KMS-11 (cell line): ENCODE measurements at regions not wholly inside any gene's neighbourhood (a gene's known extent, or its start where the extent isn't known, plus 50 kb on each side); places are given as distances from the start of the nearest gene placed in this dataset.

Source experiments
- H2AFZ ChIP-seq: fragments of 200-600 bp; sonication (generic); 2 replicates; pipeline ENCODE4 v1.6.1; 2016; ENCODE audit warnings: antibody characterized with exemption, mixed run types, low read depth
- H3K27ac ChIP-seq: fragments of 200-600 bp; sonication (generic); 2 replicates; pipeline ENCODE4 v1.6.1; 2016; ENCODE audit warnings: mild to moderate bottlenecking, mixed run types
- H3K27me3 ChIP-seq: fragments of 200-600 bp; sonication (generic); 2 replicates; pipeline ENCODE4 v1.6.1; 2017; ENCODE audit warnings: mild to moderate bottlenecking, low read depth, mixed run types, moderate library complexity; ENCODE audit not compliant: insufficient read depth
- H3K36me3 ChIP-seq: fragments of 200-600 bp; sonication (generic); 2 replicates; pipeline ENCODE4 v1.6.1; 2017; ENCODE audit warnings: mild to moderate bottlenecking, mixed run types; ENCODE audit not compliant: insufficient read depth
- H3K4me1 ChIP-seq: fragments of 200-600 bp; sonication (generic); 2 replicates; pipeline ENCODE4 v1.6.1; 2016; ENCODE audit warnings: mild to moderate bottlenecking, low read depth, mixed run types; ENCODE audit not compliant: poor library complexity, severe bottlenecking
- H3K4me2 ChIP-seq: fragments of 200-600 bp; sonication (generic); 2 replicates; pipeline ENCODE4 v1.7.0; 2016; ENCODE audit warnings: mild to moderate bottlenecking, mixed run types
- H3K4me3 ChIP-seq: fragments of 200-600 bp; sonication (generic); IDR thresholded peaks from 2 replicates; pipeline ENCODE4 v1.6.1; 2017; ENCODE audit warnings: low read depth, low read length, mixed read lengths; ENCODE audit not compliant: insufficient read depth
- H3K79me2 ChIP-seq: fragments of 200-600 bp; sonication (generic); 2 replicates; pipeline ENCODE4 v1.6.1; 2016; ENCODE audit warnings: low read depth, mixed run types; ENCODE audit not compliant: insufficient read depth
- H3K9ac ChIP-seq: fragments of 200-600 bp; sonication (generic); 2 replicates; pipeline ENCODE4 v1.6.1; 2016; ENCODE audit warnings: mild to moderate bottlenecking, mixed run types
- H4K20me1 ChIP-seq: fragments of 200-600 bp; sonication (generic); 2 replicates; pipeline ENCODE4 v1.6.1; 2016; ENCODE audit warnings: mild to moderate bottlenecking, mixed run types; ENCODE audit not compliant: insufficient read depth
- TF ChIP-seq, protein P1 (sequence below): fragments of 200-600 bp; sonication (generic); conservative IDR thresholded peaks from 2 replicates; pipeline ENCODE4 v1.6.1; 2017; ENCODE audit warnings: low read depth, mild to moderate bottlenecking, antibody characterized with exemption, low read length, moderate library complexity, mixed read lengths

- Histone ChIP-seq H3K36me3 (no peaks in the 10 kb centered on the region), H3K79me2 (no peaks in the 10 kb centered on the region), H3K4me3 (no peak overlapping the region), H4K20me1 (no peaks in the 10 kb centered on the region), H3K9ac (no peak overlapping the region), H2AFZ (no peak overlapping the region), H3K27ac (no peak overlapping the region), H3K4me2 (no peak overlapping the region), H3K27me3 (no peaks in the 10 kb centered on the region), H3K4me1 (no peaks in the 10 kb centered on the region)
- TF ChIP-seq, protein P1, sequence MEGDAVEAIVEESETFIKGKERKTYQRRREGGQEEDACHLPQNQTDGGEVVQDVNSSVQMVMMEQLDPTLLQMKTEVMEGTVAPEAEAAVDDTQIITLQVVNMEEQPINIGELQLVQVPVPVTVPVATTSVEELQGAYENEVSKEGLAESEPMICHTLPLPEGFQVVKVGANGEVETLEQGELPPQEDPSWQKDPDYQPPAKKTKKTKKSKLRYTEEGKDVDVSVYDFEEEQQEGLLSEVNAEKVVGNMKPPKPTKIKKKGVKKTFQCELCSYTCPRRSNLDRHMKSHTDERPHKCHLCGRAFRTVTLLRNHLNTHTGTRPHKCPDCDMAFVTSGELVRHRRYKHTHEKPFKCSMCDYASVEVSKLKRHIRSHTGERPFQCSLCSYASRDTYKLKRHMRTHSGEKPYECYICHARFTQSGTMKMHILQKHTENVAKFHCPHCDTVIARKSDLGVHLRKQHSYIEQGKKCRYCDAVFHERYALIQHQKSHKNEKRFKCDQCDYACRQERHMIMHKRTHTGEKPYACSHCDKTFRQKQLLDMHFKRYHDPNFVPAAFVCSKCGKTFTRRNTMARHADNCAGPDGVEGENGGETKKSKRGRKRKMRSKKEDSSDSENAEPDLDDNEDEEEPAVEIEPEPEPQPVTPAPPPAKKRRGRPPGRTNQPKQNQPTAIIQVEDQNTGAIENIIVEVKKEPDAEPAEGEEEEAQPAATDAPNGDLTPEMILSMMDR = no peak
Observed at GRCh38 chr16:47886139-47886538, 269.7 kb downstream of the ABCC12 start.

DNA sequence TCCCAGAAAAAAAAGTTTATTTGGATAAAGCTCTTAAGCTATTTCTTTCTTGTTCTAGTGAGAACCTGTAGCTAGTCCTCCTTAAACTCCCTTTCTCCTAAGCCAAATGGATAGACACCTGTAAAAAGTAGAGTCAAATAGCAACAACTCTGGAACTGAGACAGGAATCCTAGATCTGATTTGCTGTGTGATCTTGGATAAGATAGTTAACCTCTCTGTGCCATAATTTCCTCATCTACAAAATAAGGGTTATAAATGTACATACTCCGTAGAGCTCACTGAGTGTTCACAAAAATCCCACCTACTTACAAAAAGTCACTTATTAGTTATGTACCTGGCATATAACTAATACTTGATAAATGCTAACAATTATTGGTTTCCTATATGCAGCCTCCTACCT, 270.3 kb downstream of the ABCC12 start:
- H3K9ac ChIP-seq = no peak overlapping the region

GRCh38 chr16:47884116-47884725, 271.6 kb downstream of the ABCC12 start:
- H3K79me2 ChIP-seq = no peaks in the 10 kb centered on the region
- H4K20me1 ChIP-seq = no peaks in the 10 kb centered on the region
- TF ChIP-seq, protein P1 = no peak
- no peak overlapping the region for H2AFZ ChIP-seq
- H3K4me1 ChIP-seq = no peaks in the 10 kb centered on the region
- H3K27ac ChIP-seq = no peak overlapping the region
- H3K27me3 ChIP-seq = no peaks in the 10 kb centered on the region
- no peak overlapping the region for H3K9ac ChIP-seq
- no peak overlapping the region for H3K4me3 ChIP-seq
- H3K4me2 ChIP-seq = no peak overlapping the region
- H3K36me3 ChIP-seq = no peaks in the 10 kb centered on the region

More for the DNA sequence above, 270.3 kb downstream of the ABCC12 start:
- no peak overlapping the region for H3K4me2 ChIP-seq
- no peaks in the 10 kb centered on the region for H3K27me3 ChIP-seq
- no peaks in the 10 kb centered on the region for H3K4me1 ChIP-seq
- H3K27ac ChIP-seq = no peak overlapping the region
- no peaks in the 10 kb centered on the region for H3K36me3 ChIP-seq
- H3K4me3 ChIP-seq = no peak overlapping the region
- H2AFZ ChIP-seq = no peak overlapping the region
- H4K20me1 ChIP-seq = no peaks in the 10 kb centered on the region
- H3K79me2 ChIP-seq = no peaks in the 10 kb centered on the region
- TF ChIP-seq, protein P1 = no peak

GRCh38 chr16:47881574-47881973, 274.2 kb downstream of the ABCC12 start:
- Histone ChIP-seq H3K79me2 (no peaks in the 10 kb centered on the region), H4K20me1 (no peaks in the 10 kb centered on the region), H3K36me3 (no peaks in the 10 kb centered on the region), H3K27ac (no peak overlapping the region), H3K27me3 (no peaks in the 10 kb centered on the region), H3K4me1 (no peaks in the 10 kb centered on the region), H2AFZ (no peak overlapping the region), H3K4me3 (no peak overlapping the region), H3K4me2 (no peak overlapping the region), H3K9ac (no peak overlapping the region)
- TF ChIP-seq, protein P1 = no peak
